ENCODE measurements at regions not wholly inside any gene's neighbourhood (a gene's known extent, or its start where the extent isn't known, plus 50 kb on each side); places are given as distances from the start of the nearest gene placed in this dataset.

GRCh38 chrX:9160698-9161329, 126.9 kb upstream of the FAM9B start:
- Histone ChIP-seq H3K4me3 (ENCODE audit: control insufficient read depth in 2 of 3, extremely low read depth in 1 of 3, insufficient read depth in 2 of 3, low read depth in 1 of 3, low read length in 3 of 3) (no peak overlapping the region), H3K9me3 (ENCODE audit: control insufficient read depth, low read depth, low read length) (no peaks in the 10 kb centered on the region), H3K9me1 (ENCODE audit: control insufficient read depth, extremely low read depth, insufficient read depth, low read length) (no peaks in the 10 kb centered on the region), H3K4me1 (ENCODE audit: control insufficient read depth, extremely low read depth, insufficient read depth, low read length) (peaks cover 12% of the 10 kb centered on the region), H3K27ac (ENCODE audit: control insufficient read depth, insufficient read depth, low read length) (no peak overlapping the region), H3K79me2 (ENCODE audit: control insufficient read depth, insufficient read depth, low read length) (no peaks in the 10 kb centered on the region), H4K20me1 (ENCODE audit: control insufficient read depth, extremely low read depth, insufficient read depth, low read length) (no peaks in the 10 kb centered on the region), H3K4me2 (ENCODE audit: control insufficient read depth, extremely low read depth, insufficient read depth, low read depth, low read length) (no peak overlapping the region), H3K36me3 (ENCODE audit: control insufficient read depth in 2 of 2, extremely low read depth in 1 of 2, insufficient read depth in 2 of 2, low read length in 2 of 2) (no peaks in the 10 kb centered on the region), H2AFZ (ENCODE audit: control insufficient read depth, low read length) (no peak overlapping the region), H3K27me3 (ENCODE audit: control insufficient read depth, extremely low read depth, insufficient read depth, low read length) (no peaks in the 10 kb centered on the region), H3K9ac (ENCODE audit: control insufficient read depth, extremely low read depth, insufficient read depth, low read length) (no peak overlapping the region)
- no peak for DNase-seq (ENCODE audit: low read depth, low spot score)
- dilution Hi-C loops (cut with MboI; ENCODE audit: extremely low pct_ligation_motif_present, low sequenced_read_pairs): no loop called here
- no peak for FAIRE-seq
- TF ChIP-seq, protein P1, sequence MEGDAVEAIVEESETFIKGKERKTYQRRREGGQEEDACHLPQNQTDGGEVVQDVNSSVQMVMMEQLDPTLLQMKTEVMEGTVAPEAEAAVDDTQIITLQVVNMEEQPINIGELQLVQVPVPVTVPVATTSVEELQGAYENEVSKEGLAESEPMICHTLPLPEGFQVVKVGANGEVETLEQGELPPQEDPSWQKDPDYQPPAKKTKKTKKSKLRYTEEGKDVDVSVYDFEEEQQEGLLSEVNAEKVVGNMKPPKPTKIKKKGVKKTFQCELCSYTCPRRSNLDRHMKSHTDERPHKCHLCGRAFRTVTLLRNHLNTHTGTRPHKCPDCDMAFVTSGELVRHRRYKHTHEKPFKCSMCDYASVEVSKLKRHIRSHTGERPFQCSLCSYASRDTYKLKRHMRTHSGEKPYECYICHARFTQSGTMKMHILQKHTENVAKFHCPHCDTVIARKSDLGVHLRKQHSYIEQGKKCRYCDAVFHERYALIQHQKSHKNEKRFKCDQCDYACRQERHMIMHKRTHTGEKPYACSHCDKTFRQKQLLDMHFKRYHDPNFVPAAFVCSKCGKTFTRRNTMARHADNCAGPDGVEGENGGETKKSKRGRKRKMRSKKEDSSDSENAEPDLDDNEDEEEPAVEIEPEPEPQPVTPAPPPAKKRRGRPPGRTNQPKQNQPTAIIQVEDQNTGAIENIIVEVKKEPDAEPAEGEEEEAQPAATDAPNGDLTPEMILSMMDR (optimal IDR thresholded peaks at IDR 0.05 in 1 of 3, IDR thresholded peaks at IDR 0.05 in 1 of 3, conservative IDR thresholded peaks at IDR 0.05 in 1 of 3; ENCODE audit: extremely low read depth in 1 of 3, insufficient read depth in 2 of 3, low read length in 3 of 3): no peak
- no peak for TF ChIP-seq EZH2 (IDR thresholded peaks at IDR 0.05; ENCODE audit: low read length)

DNA sequence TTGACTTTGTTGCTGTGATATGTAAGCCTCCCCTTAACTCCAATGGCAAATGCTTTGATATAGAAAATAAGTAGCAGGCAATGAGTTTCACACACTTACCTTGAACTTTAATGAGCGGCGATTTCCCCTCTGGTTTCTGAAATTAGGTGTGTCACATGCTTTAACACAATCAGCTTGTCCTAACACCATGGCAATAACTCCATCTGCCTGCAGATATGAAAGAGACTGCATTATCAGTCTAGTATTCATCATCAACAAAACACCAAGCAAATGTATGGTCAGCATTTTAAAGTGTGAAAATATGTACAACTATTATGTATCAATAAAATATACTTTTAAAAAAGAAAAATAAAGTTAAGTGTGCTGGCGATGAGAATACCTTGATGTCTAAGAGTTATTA, 128.8 kb upstream of the FAM9B start:
- Histone ChIP-seq H3K27ac (ENCODE audit: control insufficient read depth, insufficient read depth, low read length) (no peak overlapping the region), H3K36me3 (ENCODE audit: control insufficient read depth in 2 of 2, extremely low read depth in 1 of 2, insufficient read depth in 2 of 2, low read length in 2 of 2) (no peaks in the 10 kb centered on the region), H3K4me3 (ENCODE audit: control insufficient read depth in 2 of 3, extremely low read depth in 1 of 3, insufficient read depth in 2 of 3, low read depth in 1 of 3, low read length in 3 of 3) (no peak overlapping the region), H3K79me2 (ENCODE audit: control insufficient read depth, insufficient read depth, low read length) (no peaks in the 10 kb centered on the region), H3K4me1 (ENCODE audit: control insufficient read depth, extremely low read depth, insufficient read depth, low read length) (peaks cover 14% of the 10 kb centered on the region), H3K9me3 (ENCODE audit: control insufficient read depth, low read depth, low read length) (peaks cover 3% of the 10 kb centered on the region), H3K9ac (ENCODE audit: control insufficient read depth, extremely low read depth, insufficient read depth, low read length) (no peak overlapping the region), H3K4me2 (ENCODE audit: control insufficient read depth, extremely low read depth, insufficient read depth, low read depth, low read length) (no peak overlapping the region), H3K9me1 (ENCODE audit: control insufficient read depth, extremely low read depth, insufficient read depth, low read length) (no peaks in the 10 kb centered on the region), H3K27me3 (ENCODE audit: control insufficient read depth, extremely low read depth, insufficient read depth, low read length) (no peaks in the 10 kb centered on the region), H4K20me1 (ENCODE audit: control insufficient read depth, extremely low read depth, insufficient read depth, low read length) (no peaks in the 10 kb centered on the region), H2AFZ (ENCODE audit: control insufficient read depth, low read length) (no peak overlapping the region)
- no peak for TF ChIP-seq EZH2 (IDR thresholded peaks at IDR 0.05; ENCODE audit: low read length)
- TF ChIP-seq, protein P1 (optimal IDR thresholded peaks at IDR 0.05 in 1 of 3, IDR thresholded peaks at IDR 0.05 in 1 of 3, conservative IDR thresholded peaks at IDR 0.05 in 1 of 3; ENCODE audit: extremely low read depth in 1 of 3, insufficient read depth in 2 of 3, low read length in 3 of 3): no peak
- DNase-seq (ENCODE audit: low read depth, low spot score): no peak
- dilution Hi-C loops (cut with MboI; ENCODE audit: extremely low pct_ligation_motif_present, low sequenced_read_pairs): no loop called here
- FAIRE-seq: no peak

Measured in keratinocyte (primary cell).